ENCODE measurements at regions not wholly inside any gene's neighbourhood (a gene's known extent, or its start where the extent isn't known, plus 50 kb on each side); places are given as distances from the start of the nearest gene placed in this dataset.

DNA sequence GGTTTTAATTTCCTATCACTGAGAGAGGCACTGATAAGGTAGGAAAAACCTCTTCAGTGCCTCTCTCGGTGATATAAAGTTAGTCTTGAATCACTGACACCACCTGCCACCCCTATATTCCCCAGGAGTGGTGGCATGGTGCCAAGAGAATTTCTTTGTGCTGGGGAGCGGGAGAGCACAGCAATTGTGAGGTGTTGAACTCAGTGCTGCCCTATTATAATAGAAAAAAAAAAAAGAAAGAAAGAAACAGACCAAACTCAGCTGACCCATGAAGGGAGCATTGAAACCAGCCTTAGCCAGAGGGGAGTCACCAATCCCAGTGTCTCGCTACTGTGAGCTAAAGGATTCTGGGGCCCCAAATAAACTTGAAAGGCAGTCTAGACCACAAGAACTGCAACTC, 201.4 kb upstream of the STT3B start:
- no peaks in the 10 kb centered on the region for H3K4me1 ChIP-seq (ENCODE audit: control insufficient read depth, extremely low read depth, insufficient read depth, low read length)
- FAIRE-seq: no peak

DNA sequence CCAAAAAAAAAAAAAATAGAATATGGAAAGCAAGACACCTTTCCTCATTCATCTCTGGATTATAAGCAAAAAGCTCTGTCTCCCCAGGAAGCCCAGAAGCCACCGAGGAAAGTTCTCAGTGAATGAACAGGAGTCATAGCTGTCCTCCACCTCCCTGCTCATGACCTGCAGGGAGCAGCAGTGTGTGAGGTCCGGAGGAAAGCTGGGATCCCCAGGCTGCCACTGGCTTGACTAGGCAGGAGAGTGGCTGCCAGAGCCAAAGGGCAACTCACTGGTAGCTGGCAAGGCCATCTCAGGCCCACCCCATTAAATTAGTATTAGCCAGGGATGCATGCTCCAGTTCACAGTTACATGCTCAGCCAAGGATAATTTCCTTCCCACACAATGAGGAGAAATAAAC, 191.6 kb upstream of the STT3B start:
- Histone ChIP-seq H3K27ac (ENCODE audit: control insufficient read depth, insufficient read depth, low read length) (no peak overlapping the region), H3K4me2 (ENCODE audit: control insufficient read depth, extremely low read depth, insufficient read depth, low read depth, low read length) (no peak overlapping the region), H3K79me2 (ENCODE audit: control insufficient read depth, insufficient read depth, low read length) (no peaks in the 10 kb centered on the region), H4K20me1 (ENCODE audit: control insufficient read depth, extremely low read depth, insufficient read depth, low read length) (no peaks in the 10 kb centered on the region), H3K27me3 (ENCODE audit: control insufficient read depth, extremely low read depth, insufficient read depth, low read length) (no peaks in the 10 kb centered on the region), H3K4me3 (ENCODE audit: control insufficient read depth in 2 of 3, extremely low read depth in 1 of 3, insufficient read depth in 2 of 3, low read depth in 1 of 3, low read length in 3 of 3) (no peak overlapping the region), H3K9me3 (ENCODE audit: control insufficient read depth, low read depth, low read length) (no peaks in the 10 kb centered on the region), H3K36me3 (ENCODE audit: control insufficient read depth in 2 of 2, extremely low read depth in 1 of 2, insufficient read depth in 2 of 2, low read length in 2 of 2) (no peaks in the 10 kb centered on the region), H3K9ac (ENCODE audit: control insufficient read depth, extremely low read depth, insufficient read depth, low read length) (no peak overlapping the region), H3K9me1 (ENCODE audit: control insufficient read depth, extremely low read depth, insufficient read depth, low read length) (no peaks in the 10 kb centered on the region), H3K4me1 (ENCODE audit: control insufficient read depth, extremely low read depth, insufficient read depth, low read length) (no peaks in the 10 kb centered on the region), H2AFZ (ENCODE audit: control insufficient read depth, low read length) (no peak overlapping the region)
- FAIRE-seq: no peak
- DNase-seq (ENCODE audit: low read depth, low spot score): no peak
- dilution Hi-C loops (cut with MboI; ENCODE audit: extremely low pct_ligation_motif_present, low sequenced_read_pairs): no loop called here
- TF ChIP-seq, protein P1, sequence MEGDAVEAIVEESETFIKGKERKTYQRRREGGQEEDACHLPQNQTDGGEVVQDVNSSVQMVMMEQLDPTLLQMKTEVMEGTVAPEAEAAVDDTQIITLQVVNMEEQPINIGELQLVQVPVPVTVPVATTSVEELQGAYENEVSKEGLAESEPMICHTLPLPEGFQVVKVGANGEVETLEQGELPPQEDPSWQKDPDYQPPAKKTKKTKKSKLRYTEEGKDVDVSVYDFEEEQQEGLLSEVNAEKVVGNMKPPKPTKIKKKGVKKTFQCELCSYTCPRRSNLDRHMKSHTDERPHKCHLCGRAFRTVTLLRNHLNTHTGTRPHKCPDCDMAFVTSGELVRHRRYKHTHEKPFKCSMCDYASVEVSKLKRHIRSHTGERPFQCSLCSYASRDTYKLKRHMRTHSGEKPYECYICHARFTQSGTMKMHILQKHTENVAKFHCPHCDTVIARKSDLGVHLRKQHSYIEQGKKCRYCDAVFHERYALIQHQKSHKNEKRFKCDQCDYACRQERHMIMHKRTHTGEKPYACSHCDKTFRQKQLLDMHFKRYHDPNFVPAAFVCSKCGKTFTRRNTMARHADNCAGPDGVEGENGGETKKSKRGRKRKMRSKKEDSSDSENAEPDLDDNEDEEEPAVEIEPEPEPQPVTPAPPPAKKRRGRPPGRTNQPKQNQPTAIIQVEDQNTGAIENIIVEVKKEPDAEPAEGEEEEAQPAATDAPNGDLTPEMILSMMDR (optimal IDR thresholded peaks at IDR 0.05 in 1 of 3, IDR thresholded peaks at IDR 0.05 in 1 of 3, conservative IDR thresholded peaks at IDR 0.05 in 1 of 3; ENCODE audit: extremely low read depth in 1 of 3, insufficient read depth in 2 of 3, low read length in 3 of 3): peak in 2 of 3 experiments; percentile 11 to 44
- TF ChIP-seq EZH2 (IDR thresholded peaks at IDR 0.05; ENCODE audit: low read length): no peak

More for the DNA sequence above, 201.4 kb upstream of the STT3B start:
- dilution Hi-C loops (cut with MboI; ENCODE audit: extremely low pct_ligation_motif_present, low sequenced_read_pairs): no loop called here
- Histone ChIP-seq H3K27me3 (ENCODE audit: control insufficient read depth, extremely low read depth, insufficient read depth, low read length) (no peaks in the 10 kb centered on the region), H4K20me1 (ENCODE audit: control insufficient read depth, extremely low read depth, insufficient read depth, low read length) (no peaks in the 10 kb centered on the region), H3K9me3 (ENCODE audit: control insufficient read depth, low read depth, low read length) (no peaks in the 10 kb centered on the region), H3K4me3 (ENCODE audit: control insufficient read depth in 2 of 3, extremely low read depth in 1 of 3, insufficient read depth in 2 of 3, low read depth in 1 of 3, low read length in 3 of 3) (no peak overlapping the region), H3K79me2 (ENCODE audit: control insufficient read depth, insufficient read depth, low read length) (no peaks in the 10 kb centered on the region), H3K9me1 (ENCODE audit: control insufficient read depth, extremely low read depth, insufficient read depth, low read length) (no peaks in the 10 kb centered on the region), H3K4me2 (ENCODE audit: control insufficient read depth, extremely low read depth, insufficient read depth, low read depth, low read length) (no peak overlapping the region), H2AFZ (ENCODE audit: control insufficient read depth, low read length) (no peak overlapping the region), H3K9ac (ENCODE audit: control insufficient read depth, extremely low read depth, insufficient read depth, low read length) (no peak overlapping the region), H3K36me3 (ENCODE audit: control insufficient read depth in 2 of 2, extremely low read depth in 1 of 2, insufficient read depth in 2 of 2, low read length in 2 of 2) (no peaks in the 10 kb centered on the region), H3K27ac (ENCODE audit: control insufficient read depth, insufficient read depth, low read length) (no peak overlapping the region)
- no peak for DNase-seq (ENCODE audit: low read depth, low spot score)
- TF ChIP-seq, protein P1 (optimal IDR thresholded peaks at IDR 0.05 in 1 of 3, IDR thresholded peaks at IDR 0.05 in 1 of 3, conservative IDR thresholded peaks at IDR 0.05 in 1 of 3; ENCODE audit: extremely low read depth in 1 of 3, insufficient read depth in 2 of 3, low read length in 3 of 3): no peak
- TF ChIP-seq EZH2 (IDR thresholded peaks at IDR 0.05; ENCODE audit: low read length): no peak

Data from keratinocyte (primary cell).